ENCODE measurements at regions not wholly inside any gene's neighbourhood (a gene's known extent, or its start where the extent isn't known, plus 50 kb on each side); places are given as distances from the start of the nearest gene placed in this dataset.
"Not testable (repeated sequence)": the region's sequence is repeated elsewhere in the genome, so short reads cannot be mapped to it uniquely, and the experiment has no call there.

GRCh38 chr1:212155219-212155618 lies 119.7 kb downstream of the DTL start:
- DNase-seq (ENCODE audit: low spot score) = no peak

GRCh38 chr1:212157252-212157651 lies 121.7 kb downstream of the DTL start:
- DNase-seq (ENCODE audit: low spot score) = no peak

- DNase-seq (ENCODE audit: low spot score) = no peak
Observed at GRCh38 chr1:212158912-212159796, 123.6 kb downstream of the DTL start.

GRCh38 chr1:212161231-212161781 lies 123.9 kb upstream of the PPP2R5A start:
- no peak for DNase-seq (ENCODE audit: low spot score)

GRCh38 chr1:212162635-212163034 lies 122.6 kb upstream of the PPP2R5A start:
- no peak for DNase-seq (ENCODE audit: low spot score)

- DNase-seq (ENCODE audit: low spot score) = no peak
Observed at GRCh38 chr1:212164095-212164872, 120.9 kb upstream of the PPP2R5A start.

- DNase-seq (ENCODE audit: low spot score) = no peak
Observed at GRCh38 chr1:212166244-212166643, 119.0 kb upstream of the PPP2R5A start.

- DNase-seq (ENCODE audit: low spot score) = no peak
Observed at GRCh38 chr1:212166644-212167043, 118.6 kb upstream of the PPP2R5A start.

GRCh38 chr1:212167098-212167497 lies 118.1 kb upstream of the PPP2R5A start:
- DNase-seq (ENCODE audit: low spot score) = no peak

GRCh38 chr1:212173567-212173966 lies 111.6 kb upstream of the PPP2R5A start:
- no peak for DNase-seq (ENCODE audit: low spot score)

GRCh38 chr1:212174295-212174694 lies 110.9 kb upstream of the PPP2R5A start:
- not testable (repeated sequence) for DNase-seq (ENCODE audit: low spot score)

- no peak for DNase-seq (ENCODE audit: low spot score)
Observed at GRCh38 chr1:212177542-212177941, 107.7 kb upstream of the PPP2R5A start.

- no peak for DNase-seq (ENCODE audit: low spot score)
Observed at GRCh38 chr1:212178851-212179250, 106.4 kb upstream of the PPP2R5A start.

GRCh38 chr1:212179394-212180076 lies 105.7 kb upstream of the PPP2R5A start:
- DNase-seq (ENCODE audit: low spot score) = no peak

- no peak for DNase-seq (ENCODE audit: low spot score)
Observed at GRCh38 chr1:212181015-212181882, 104.0 kb upstream of the PPP2R5A start.

GRCh38 chr1:212182171-212182570 lies 103.0 kb upstream of the PPP2R5A start:
- DNase-seq (ENCODE audit: low spot score) = no peak

GRCh38 chr1:212182579-212182978 lies 102.6 kb upstream of the PPP2R5A start:
- no peak for DNase-seq (ENCODE audit: low spot score)

- peak; percentile 70 for DNase-seq (ENCODE audit: low spot score)
Observed at GRCh38 chr1:212186427-212187207, 98.6 kb upstream of the PPP2R5A start.

GRCh38 chr1:212188599-212189351 lies 96.4 kb upstream of the PPP2R5A start:
- no peak for DNase-seq (ENCODE audit: low spot score)

GRCh38 chr1:212189352-212189738 lies 95.9 kb upstream of the PPP2R5A start:
- no peak for DNase-seq (ENCODE audit: low spot score)
